Breast epithelium (tissue), 3 donors: ENCODE measurements at regions not wholly inside any gene's neighbourhood (a gene's known extent, or its start where the extent isn't known, plus 50 kb on each side); places are given as distances from the start of the nearest gene placed in this dataset.

ENCODE experiments used
- POLR2A ChIP-seq: fragments of 450-650 bp; IDR thresholded peaks from one replicate; pipeline ENCODE4 v1.6.1; 2016; ENCODE audit warnings: antibody characterized with exemption, mild to moderate bottlenecking, moderate library complexity
- TF ChIP-seq, protein P1 (sequence below), 3 donors: fragments of 450-650 bp; IDR thresholded peaks; one replicate each; pipeline ENCODE4 v1.5.1; 2016 to 2017; ENCODE audit warnings: antibody characterized with exemption in 3 of 3, mild to moderate bottlenecking in 3 of 3, moderate library complexity in 3 of 3

- TF ChIP-seq, protein P1, sequence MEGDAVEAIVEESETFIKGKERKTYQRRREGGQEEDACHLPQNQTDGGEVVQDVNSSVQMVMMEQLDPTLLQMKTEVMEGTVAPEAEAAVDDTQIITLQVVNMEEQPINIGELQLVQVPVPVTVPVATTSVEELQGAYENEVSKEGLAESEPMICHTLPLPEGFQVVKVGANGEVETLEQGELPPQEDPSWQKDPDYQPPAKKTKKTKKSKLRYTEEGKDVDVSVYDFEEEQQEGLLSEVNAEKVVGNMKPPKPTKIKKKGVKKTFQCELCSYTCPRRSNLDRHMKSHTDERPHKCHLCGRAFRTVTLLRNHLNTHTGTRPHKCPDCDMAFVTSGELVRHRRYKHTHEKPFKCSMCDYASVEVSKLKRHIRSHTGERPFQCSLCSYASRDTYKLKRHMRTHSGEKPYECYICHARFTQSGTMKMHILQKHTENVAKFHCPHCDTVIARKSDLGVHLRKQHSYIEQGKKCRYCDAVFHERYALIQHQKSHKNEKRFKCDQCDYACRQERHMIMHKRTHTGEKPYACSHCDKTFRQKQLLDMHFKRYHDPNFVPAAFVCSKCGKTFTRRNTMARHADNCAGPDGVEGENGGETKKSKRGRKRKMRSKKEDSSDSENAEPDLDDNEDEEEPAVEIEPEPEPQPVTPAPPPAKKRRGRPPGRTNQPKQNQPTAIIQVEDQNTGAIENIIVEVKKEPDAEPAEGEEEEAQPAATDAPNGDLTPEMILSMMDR (IDR thresholded peaks at IDR 0.05), result no peak
- no peak for TF ChIP-seq POLR2A
Observed at GRCh38 chr14:101184572-101184971, 281.1 kb upstream of the RTL1 start.
